Germinal center (tissue), 1 donor: ENCODE measurements at regions not wholly inside any gene's neighbourhood (a gene's known extent, or its start where the extent isn't known, plus 50 kb on each side); places are given as distances from the start of the nearest gene placed in this dataset.
"Not testable (repeated sequence)": the region's sequence is repeated elsewhere in the genome, so short reads cannot be mapped to it uniquely, and the experiment has no call there.

Experiments used
- DNase-seq: peaks from one replicate; pipeline ENCODE4 v3.0.0; 2012; ENCODE audit warnings: mixed read lengths, low spot score

DNA sequence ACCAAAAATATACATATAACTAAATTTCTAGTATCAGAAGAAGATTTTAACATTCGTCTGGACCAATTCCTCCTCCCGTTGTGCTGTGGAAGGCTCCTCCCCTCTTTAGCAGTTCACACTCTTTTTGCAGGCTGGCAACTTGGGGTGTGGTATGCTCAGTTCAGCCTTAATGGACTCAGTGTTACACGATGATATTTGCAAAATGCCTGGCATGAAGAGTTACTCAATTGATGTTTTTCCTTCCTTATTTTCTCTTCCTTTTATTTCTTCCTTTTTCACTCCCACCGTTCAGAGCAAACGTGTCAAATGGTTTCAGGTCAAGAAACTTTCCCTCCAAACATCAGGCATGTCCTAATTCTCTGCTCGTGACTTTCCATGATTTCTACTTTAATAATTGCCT is 248.3 kb downstream of the PHF14 start:
- DNase-seq = no peak

DNA sequence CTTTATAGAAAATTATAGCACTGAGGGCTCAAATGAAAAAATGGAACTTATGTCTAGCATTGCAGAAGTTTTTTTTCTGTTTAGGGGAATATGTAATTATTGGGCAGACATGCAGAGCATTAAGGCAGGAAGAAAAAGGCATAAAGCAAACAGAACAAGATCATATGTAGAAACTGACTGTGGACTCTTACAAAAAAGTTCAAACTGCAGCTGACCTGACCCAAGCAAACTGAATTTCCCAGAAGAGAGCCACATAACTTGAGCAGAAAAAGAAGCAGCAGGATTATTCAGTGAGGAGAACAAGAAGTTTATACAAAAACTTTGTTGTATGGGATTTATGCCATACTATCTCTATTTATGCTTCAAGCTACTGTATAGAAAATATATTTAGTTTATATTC is 250.9 kb downstream of the PHF14 start:
- no peak for DNase-seq

DNA sequence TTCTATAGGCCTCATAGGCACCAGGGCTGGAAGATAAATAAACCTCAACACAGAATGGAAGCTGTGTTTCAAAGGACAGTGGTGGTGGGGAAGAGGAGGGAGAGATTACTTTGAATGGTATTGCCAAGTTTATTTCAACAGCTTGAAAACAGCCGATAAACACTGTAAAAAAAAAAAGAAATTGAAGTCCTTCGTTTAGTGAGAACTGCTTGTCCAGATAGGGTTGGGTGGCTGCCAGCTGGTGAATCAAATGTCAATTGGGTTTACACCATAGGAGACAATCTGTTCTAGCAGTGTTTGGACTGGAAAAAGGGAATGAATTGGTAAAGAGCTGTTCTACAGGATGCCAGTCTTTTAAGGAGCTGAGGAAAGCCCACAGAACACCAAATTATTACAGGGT is 254.8 kb downstream of the PHF14 start:
- DNase-seq = no peak

DNA sequence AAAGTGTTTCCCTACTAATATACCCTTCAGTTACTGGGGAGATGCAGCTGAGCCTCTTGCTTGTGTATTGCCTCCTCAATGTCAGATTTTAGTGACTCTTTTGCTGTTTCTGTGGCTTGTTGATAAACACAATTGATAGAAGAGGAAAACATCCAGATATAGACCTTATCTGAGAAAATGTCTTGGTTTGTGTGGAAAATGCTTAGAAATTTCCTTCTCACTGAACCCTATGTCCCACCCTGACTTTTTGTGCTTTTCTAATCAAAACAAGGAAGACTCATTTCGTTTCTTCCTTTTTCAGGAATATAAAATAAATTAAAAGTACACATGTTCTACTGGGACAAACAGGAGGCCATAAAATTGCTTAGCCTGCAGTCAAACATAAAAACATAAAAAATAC is 257.5 kb downstream of the PHF14 start:
- DNase-seq = no peak

DNA sequence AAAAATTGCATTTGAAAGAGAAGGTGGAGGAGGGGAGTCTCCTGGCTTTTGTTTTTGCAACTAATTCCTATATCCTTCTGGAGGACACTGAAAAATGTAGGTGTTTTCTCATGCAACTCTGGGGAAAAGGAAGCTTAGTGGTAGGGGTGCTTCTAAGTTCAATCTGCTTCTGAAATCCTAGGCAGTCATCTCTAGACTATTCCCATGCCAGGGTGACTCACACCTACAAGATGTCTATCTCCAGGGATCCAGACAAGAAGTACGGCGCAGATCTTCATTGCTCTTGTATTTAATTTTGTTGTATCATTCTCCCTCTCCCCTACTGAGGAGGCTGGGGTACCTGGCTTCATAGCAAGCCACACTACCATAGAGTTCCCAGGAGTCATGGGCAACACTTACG is 258.8 kb downstream of the PHF14 start:
- DNase-seq = no peak

DNA sequence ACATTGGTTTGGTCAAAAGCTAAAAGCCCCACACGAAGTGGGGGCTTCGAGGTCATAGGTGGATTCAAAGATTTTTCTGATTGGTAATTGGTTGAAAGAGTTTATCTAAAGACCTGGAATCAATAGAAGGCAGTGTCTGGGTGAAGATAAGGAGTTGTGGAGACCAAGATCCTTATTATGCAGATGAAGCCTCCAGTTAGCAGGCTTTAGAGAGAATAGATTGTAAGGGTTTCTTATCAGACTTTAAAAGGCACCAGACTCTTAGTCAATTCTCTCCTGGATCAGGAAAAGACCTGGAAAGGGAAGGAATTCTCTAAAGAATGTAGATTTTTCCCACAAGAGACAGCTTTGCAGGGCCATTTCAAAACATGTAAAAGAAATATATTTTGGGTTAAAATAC is 260.2 kb downstream of the PHF14 start:
- DNase-seq = no peak

DNA sequence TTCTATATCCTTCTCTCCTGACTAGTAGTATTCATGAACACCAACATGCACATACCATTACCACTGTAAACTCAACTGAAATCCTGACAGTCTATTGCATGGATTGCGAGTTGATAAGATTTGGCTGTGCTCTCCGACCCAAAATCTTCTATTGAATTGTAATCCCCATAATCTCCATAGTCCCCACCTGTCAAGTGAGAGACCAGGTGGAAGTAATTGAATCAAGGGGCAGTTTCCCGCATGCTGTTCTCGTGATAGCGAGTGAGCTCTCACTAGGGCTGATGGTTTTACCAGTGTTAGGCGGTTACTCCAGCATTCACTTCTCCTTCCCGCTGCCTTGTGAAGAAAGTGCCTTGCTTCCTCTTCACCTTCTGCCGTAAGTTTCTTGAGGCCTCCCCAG is 261.8 kb downstream of the PHF14 start:
- DNase-seq = no peak

DNA sequence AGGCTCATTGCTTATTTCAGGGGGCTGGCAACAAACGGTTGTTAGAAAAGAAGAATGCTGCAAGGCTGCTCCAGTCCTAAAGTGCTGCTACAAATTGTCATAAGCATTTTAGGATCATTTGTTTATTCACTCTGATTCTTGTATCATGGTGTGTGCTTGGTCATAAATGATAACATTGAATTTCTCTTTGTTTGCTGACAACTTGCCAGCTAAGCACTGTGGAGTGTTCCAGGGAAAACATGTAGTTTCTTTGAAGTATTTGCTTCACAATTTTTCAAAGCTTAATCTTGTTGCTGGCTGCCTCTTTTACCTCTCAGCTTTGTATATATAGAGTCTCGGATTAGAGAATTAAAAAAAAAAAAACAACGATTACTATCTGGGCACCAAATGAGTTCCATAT is 263.0 kb downstream of the PHF14 start:
- DNase-seq = no peak

DNA sequence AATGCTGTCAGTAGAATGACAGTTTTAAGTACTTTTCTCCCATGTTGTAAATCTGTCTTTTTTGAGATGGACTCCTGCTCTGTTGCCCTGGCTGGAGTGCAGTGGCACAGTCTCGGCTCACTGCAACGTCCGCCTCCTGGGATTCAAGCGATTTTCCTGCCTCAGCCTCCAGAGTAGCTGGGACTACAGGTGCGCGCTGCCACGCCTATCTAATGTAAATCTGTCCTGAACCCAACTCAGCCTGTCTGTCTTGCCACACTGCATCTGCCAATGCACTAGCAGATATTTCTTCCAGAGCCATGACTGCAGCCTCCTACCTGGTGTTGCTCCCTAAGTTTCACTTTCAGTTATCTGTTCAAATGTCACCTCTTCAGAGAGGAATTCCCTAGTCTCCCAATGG is 264.1 kb downstream of the PHF14 start:
- no peak for DNase-seq

DNA sequence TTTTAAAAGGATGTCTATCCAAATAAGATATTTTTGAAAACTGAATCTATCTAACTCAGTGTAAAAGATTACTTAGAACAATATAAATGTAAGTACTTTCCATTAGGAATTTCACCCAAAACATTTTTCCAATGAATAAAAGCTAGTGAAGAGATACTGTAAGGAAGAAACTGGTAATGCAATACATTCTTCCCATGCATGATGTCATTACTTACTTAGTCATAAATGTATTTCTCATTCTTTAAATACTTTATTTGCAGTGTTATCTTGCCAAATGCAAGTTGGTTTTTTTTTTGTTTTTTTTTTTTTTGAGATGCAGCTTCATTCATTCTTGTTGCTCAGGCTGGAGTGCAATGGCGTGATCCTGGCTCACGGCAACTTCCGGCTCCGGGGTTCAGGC is 265.6 kb downstream of the PHF14 start:
- no peak for DNase-seq

DNA sequence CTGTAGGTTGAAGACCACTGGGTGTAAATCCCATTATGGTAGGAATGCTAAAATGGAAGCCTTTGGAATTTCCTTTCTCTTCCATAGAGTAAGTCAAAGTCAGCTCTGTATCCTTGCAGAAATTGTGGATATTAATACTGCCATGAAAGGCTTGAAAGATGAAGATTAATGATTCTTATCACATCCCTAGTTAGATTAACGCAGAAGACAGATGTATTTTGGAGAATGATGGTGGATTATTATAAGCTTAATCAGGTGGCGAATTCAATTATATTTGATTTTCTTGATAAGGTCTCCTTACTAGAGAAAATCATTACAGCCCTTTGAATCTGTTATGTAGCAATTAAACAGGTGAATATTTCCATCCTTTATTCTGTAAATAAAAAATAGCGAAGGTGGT is 270.1 kb downstream of the PHF14 start:
- DNase-seq = no peak

DNA sequence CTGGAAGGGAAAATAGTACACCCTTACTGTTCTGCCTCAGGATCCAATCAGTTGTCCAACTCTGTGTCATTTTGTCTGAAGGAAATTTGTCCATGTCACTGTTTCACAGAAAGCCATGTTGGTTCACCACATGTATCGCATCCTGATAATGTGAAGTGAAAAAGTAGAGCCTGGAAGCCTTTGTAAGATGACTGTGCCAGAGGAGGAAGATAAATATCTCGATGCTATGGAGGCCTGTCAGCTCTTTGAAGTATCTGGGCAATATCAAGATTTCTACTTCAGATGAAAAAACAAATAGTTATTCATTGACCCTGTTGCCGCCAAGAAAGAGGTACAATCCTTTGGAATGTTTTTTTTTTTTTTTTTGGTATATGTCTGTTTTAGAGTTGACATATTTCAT is 270.5 kb downstream of the PHF14 start:
- DNase-seq = no peak

DNA sequence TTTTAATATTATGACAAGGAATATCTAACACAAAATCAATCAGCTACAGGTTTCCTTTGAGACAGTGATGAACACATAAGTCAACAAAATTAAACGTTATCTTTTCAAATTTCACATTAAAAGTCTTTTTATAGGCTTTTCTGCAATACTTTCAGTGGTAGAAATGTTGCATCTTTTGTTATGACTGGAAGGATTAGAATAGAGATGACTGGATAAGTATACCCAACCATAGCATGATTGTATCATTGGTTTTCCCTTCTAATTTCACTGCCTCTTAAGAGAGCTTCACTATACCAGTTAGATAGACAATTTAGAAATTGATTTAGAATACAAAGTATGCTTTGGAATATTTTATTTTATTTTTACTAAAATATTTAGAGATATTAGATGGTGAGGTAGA is 273.9 kb downstream of the PHF14 start:
- no peak for DNase-seq

DNA sequence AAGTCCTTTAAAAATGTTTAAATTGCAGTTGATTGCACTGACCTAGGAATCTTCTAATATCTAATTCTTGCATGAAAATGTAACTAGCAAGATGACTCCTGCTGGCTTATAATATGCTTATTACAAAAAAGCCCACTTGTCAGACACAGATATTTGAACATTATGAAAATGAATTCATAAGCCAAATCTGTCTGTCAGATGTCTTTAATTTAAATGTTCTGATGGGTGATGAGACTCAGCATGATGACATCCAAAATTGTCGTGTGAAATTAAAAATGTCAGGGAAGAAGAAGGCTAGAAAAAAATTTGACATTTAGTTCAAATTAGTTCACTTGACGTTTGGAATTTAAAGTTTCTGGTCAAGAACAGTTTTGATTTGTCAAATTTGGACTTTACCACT is 277.8 kb downstream of the PHF14 start:
- no peak for DNase-seq

DNA sequence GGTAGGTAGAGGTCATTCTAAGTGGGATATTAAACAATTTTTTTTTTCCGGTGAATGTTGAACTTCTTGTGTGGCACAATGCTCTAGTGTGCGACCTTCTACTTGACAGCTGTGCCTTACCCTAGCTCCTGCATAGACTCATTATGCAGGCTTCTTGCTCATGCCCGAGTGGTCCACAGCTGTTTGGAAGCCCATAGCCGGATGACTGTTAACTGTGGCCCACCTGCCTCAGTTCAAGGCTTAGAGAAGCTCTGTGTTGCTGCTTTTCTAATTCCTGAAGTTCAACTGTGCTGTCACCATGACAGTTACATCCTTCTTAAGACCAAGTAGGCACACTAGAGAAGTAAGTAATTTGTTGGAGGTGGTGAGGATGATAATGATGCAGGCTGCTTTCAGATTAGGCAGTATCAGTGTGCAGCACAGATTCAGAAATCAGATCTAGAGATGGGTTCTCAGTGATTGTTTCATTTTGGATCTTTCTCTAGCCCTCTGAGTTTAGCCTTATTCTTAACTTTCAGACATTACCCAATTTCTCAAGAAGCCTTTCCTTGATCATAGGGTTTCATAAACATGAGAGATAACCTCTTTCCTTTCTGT is 278.4 kb downstream of the PHF14 start:
- DNase-seq = no peak

DNA sequence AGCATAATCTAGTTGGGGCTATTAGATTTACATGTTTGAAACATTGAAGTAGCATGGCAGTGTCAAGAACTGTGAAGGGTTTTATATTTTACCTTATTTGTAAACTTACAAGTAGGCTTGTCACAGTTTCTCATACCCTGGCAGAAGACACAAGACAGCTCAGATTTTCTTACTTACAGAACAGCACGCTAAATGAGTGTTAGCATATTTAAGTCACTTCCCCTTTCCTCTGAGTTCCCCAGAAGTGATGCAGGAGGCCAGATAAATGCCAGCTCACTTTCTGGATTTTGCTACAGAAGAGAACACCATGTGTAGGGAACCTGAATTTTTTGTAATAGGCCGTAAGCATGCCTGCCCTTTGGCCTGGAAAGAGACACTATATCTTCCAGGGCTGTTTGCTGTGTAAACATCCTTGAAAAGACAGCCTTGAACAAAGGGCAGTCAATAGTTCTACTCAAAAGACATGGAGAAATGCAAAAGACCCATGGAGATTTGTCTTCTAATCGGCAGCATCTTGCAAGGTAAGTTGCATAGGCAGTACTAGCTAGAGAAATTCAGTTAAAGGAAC is 279.1 kb downstream of the PHF14 start:
- peak; percentile 7 for DNase-seq

DNA sequence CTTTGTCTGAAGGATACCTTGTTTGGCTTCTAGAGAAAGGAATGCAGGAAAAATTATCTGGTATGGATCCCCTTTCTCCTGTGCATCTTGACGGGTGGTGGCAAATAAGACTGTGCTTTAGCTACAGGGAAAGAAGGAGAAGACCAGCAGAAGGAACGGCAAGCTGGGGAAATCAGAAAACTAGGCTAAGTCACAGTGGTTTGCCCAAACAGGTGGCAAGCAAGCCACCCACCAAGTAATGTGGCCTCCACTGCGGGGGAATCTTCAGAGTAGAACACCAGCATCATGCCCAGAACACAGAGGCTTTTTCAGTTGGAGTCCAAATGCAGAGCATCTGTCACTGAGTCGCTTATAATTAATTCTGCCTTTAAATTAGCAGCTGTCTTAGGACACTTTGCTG is 282.8 kb downstream of the PHF14 start:
- DNase-seq = no peak

DNA sequence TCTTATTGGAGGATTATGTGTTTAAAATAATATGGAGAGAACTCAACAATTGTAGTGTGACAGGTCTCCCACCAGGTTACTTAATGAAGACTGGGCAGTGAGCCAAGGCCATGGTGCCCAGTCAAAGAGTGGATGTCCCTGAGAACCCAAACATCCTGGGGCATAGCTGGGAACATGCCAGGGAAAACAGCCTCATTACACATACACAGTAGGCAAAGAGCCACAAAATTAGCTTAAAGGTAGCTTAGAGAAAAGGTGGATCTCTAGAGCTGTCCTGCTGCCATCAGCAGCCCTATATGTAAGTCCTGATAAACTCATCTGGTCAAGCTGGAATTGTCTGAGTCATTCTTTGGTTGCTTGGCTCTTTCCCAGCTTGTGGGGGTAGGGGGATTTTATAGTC is 287.8 kb downstream of the PHF14 start:
- no peak for DNase-seq

DNA sequence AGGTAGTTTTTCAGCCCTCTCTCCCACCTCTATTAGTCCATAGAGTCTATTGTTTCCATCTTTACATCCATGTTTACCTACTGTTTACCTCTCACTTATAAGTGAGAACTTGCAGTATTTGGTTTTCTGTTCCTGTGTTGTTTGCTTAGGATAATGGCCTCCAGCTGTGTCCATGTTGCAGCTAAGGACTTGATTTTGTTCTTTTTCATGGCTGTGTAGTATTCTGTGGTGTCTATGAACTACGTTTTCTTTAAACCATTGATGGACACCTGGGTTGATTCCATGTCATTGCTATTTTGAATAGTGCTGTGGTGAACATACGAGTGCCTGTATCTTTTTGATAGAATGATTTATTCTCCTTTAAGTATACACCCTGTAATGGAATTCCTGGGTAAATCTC is 292.4 kb downstream of the PHF14 start:
- DNase-seq = no peak

DNA sequence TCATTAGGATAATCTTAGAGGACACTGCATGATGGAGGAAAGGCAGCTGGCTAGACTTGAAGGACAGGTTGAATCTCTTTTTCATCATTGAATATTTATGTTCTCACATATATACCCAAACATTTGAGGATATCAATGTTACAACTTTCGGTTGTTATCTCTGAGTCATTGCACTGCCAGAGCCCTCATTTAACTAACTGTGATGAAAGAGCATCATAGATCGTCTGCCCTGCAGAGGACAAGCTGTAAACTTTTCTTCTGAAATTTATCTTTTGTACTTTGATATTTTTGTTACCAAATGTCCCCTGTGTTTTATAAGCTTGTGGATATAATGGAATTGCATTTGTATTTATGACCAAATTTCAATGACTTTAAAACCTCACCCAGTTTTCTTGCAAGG is 298.7 kb downstream of the PHF14 start:
- no peak for DNase-seq

DNA sequence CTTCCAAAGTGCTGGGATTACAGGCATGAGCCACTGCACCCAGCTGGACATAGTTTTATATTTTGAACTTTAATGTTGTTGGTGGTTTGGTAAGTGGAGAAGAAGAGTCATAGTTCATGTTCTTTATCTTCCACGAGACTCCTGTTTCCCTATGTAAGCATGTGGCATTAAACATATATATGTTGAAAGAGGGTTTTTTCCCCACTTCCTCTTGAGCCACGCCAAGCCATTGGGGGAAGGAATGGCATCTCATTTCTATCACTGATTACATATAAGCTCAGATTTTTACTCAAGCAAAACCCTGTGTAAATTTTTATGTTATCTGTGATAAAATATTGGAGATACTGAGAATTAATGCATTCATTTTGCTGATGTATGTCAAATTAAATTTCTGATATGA is 300.4 kb downstream of the PHF14 start:
- no peak for DNase-seq

DNA sequence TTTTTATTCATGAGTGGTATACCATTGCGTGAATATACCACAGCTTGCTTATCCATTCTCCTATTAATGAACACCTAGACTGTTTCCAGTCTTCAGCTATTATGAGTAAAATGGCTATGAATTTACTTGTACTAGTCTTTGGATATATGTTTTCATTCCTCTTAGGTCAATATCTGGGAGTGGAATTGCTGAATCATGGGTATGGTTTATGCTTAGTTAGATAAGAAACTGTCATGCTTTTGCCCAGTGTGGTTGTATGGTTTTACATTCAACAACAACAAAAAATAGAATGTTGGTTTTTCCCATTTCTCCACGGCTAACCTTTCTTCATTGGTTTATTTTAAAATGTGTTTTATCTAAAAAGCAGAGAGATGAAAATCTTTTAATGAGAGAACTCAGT is 308.3 kb downstream of the PHF14 start:
- no peak for DNase-seq

DNA sequence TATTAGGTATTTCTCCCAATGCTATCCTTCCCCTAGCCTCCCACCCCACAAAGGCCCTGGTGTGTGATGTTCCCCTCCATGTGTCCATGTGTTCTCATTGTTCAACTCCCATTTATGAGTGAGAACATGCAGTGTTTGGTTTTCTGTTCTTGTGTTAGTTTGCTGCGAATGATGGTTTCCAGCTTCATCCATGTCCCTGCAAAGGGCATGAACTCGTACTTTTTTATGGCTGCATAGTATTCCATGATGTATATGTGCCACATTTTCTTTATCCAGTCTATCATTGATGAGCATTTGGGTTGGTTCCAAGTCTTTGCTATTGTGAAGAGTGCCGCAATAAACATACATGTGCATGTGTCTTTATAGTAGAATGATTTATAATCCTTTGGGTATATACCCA is 309.9 kb downstream of the PHF14 start:
- DNase-seq = not testable (repeated sequence)

DNA sequence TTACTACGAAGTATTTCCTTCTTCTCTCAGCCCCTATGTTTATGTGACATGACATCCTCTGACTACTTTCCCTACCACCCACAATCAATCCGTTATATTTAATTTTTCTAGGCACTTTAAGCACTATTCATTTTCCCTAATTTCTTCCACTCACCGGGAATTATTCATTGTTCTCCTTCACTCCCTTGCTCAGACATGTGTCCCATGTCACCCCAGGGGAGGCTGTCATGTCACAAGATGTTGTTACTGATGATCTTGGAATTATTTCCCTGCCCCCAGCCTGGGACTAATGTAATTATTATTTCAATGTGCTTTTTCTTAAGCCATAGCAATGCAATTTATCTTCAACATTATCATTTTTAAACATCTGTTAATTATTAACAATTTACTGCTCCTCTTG is 317.2 kb downstream of the PHF14 start:
- no peak for DNase-seq

DNA sequence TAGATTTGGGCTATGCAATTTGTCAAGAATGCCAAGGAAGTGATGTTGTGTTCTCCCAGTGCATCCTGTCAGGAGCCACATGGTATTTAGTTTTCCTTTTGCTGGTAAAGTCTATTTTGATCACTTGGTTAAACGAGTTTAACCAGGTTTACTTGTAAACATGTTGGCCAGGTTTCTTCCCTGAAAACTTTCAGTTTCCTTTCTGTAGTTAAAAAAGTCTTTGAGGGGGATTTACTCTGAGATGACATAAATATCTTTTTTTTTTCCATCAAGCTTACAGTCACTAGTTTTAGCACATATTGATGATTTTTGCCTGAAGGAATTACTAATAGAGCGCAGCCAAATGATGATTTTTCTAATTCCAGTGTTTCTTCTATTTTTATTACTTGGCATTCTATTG is 320.5 kb downstream of the PHF14 start:
- no peak for DNase-seq
